HepG2 (cell line): ENCODE measurements at regions not wholly inside any gene's neighbourhood (a gene's known extent, or its start where the extent isn't known, plus 50 kb on each side); places are given as distances from the start of the nearest gene placed in this dataset.

Source experiments
- CTCF ChIP-seq: sonication (generic); formaldehyde crosslinking; IDR thresholded peaks from 2 replicates; pipeline ENCODE4 v1.5.0; 2020; ENCODE audit warnings: mild to moderate bottlenecking, missing genetic modification reagents, moderate library complexity
- DPF2 ChIP-seq: sonication (generic); formaldehyde crosslinking; IDR thresholded peaks from 2 replicates; pipeline ENCODE4 v1.4.0; 2020; ENCODE audit warnings: mild to moderate bottlenecking, low read depth, missing genetic modification reagents, borderline replicate concordance
- EP300 ChIP-seq, 3 experiments: sonication (generic) in 1 of 3; formaldehyde crosslinking in 1 of 3; IDR thresholded peaks; 2 replicates each; pipeline versions ENCODE4 v1.5.1 to v1.6.1; 2011 to 2020; ENCODE audit warnings: low read depth in 2 of 3, low read length in 2 of 3, borderline replicate concordance in 1 of 3, improper control_type of control experiment in 1 of 3, mild to moderate bottlenecking in 1 of 3, missing genetic modification reagents in 1 of 3, moderate library complexity in 1 of 3
- GMEB2 ChIP-seq: IDR thresholded peaks from 2 replicates; pipeline ENCODE4 v1.6.1; 2016; ENCODE audit warnings: missing biosample characterization, missing genetic modification reagents, low read depth
- HMG20A ChIP-seq: IDR thresholded peaks from 2 replicates; pipeline ENCODE4 v1.6.1; 2016; ENCODE audit warnings: borderline replicate concordance
- POLR2A ChIP-seq, 2 experiments: IDR thresholded peaks; 2 replicates each; pipeline ENCODE4 v1.6.1; 2011; ENCODE audit warnings: low read depth in 2 of 2, low read length in 2 of 2, mild to moderate bottlenecking in 1 of 2, moderate library complexity in 1 of 2; ENCODE audit not compliant: insufficient read depth in 1 of 2
- SNAPC5 ChIP-seq: sonication (generic); formaldehyde crosslinking; IDR thresholded peaks from 2 replicates; pipeline ENCODE4 v1.8.1; 2023; ENCODE audit warnings: mild to moderate bottlenecking, missing genetic modification reagents, borderline replicate concordance
- ZBTB1 ChIP-seq: sonication (generic); formaldehyde crosslinking; IDR thresholded peaks from 2 replicates; pipeline ENCODE4 v1.4.0; 2020; ENCODE audit warnings: missing genetic modification reagents, borderline replicate concordance
- ZBTB3 ChIP-seq: sonication (generic); formaldehyde crosslinking; IDR thresholded peaks from 2 replicates; pipeline ENCODE4 v1.4.0; 2020; ENCODE audit warnings: low read depth, mild to moderate bottlenecking, moderate library complexity, missing genetic modification reagents, borderline replicate concordance
- ZNF10 ChIP-seq: sonication (generic); formaldehyde crosslinking; IDR thresholded peaks from 2 replicates; pipeline ENCODE4 v1.4.0; 2020; ENCODE audit warnings: mild to moderate bottlenecking, low read depth, missing genetic modification reagents, borderline replicate concordance
- ZNF512 ChIP-seq: sonication (generic); formaldehyde crosslinking; IDR thresholded peaks from 2 replicates; pipeline ENCODE4 v1.4.0; 2020; ENCODE audit warnings: mild to moderate bottlenecking, missing genetic modification reagents
- ZNF558 ChIP-seq: sonication (generic); formaldehyde crosslinking; IDR thresholded peaks from 2 replicates; pipeline ENCODE4 v1.9.0; 2022; ENCODE audit warnings: mild to moderate bottlenecking, missing genetic modification reagents, borderline replicate concordance
- ZNF660 ChIP-seq: sonication (generic); formaldehyde crosslinking; IDR thresholded peaks from 2 replicates; pipeline ENCODE4 v1.5.1; 2020; ENCODE audit warnings: mild to moderate bottlenecking, low read depth, missing genetic modification reagents, borderline replicate concordance

GRCh38 chr11:23976426-23976825, 520.4 kb upstream of the LUZP2 start:
- TF ChIP-seq ZNF512 (CRISPR knock-in tag) (no peak), EP300 (IDR thresholded peaks at IDR 0.05; ENCODE audit: low read depth in 2 of 2, low read length in 2 of 2) (no peak), EP300 (CRISPR knock-in tag; IDR thresholded peaks at IDR 0.05; ENCODE audit: borderline replicate concordance) (no peak), ZBTB3 (CRISPR knock-in tag) (no peak), ZBTB1 (CRISPR knock-in tag) (no peak), GMEB2 (no peak), HMG20A (no peak), ZNF558 (CRISPR knock-in tag) (no peak), DPF2 (no peak), SNAPC5 (CRISPR knock-in tag) (no peak), POLR2A (IDR thresholded peaks at IDR 0.05; ENCODE audit: insufficient read depth in 1 of 2, low read depth in 2 of 2, low read length in 2 of 2) (no peak), ZNF10 (no peak), ZNF660 (CRISPR knock-in tag) (no peak), CTCF (CRISPR knock-in tag) (no peak)
